SK-N-SH (cell line): ENCODE measurements at regions not wholly inside any gene's neighbourhood (a gene's known extent, or its start where the extent isn't known, plus 50 kb on each side); places are given as distances from the start of the nearest gene placed in this dataset.

Experiments used
- CTCF ChIA-PET: fragments of 300-600, 350-600 bp; formaldehyde crosslinking; extraction: SDS; loops from one replicate; lab custom pipeline; 2021; lab: Yijun Ruan, JAX
- POLR2A ChIA-PET: fragments of 350-600 bp; sonication (Branson Sonifier 250); formaldehyde crosslinking; extraction: SDS; loops from one replicate; lab custom pipeline; 2020; ENCODE audit warnings: antibody characterized with exemption, inconsistent platforms; lab: Yijun Ruan, JAX
- DNase-seq: peaks from one replicate; pipeline ENCODE4 v3.0.0; 2012
- H2AFZ ChIP-seq: fragments of 200-600 bp; sonication (generic); 2 replicates; pipeline ENCODE4 v1.8.1; 2016; ENCODE audit warnings: antibody characterized with exemption, mild to moderate bottlenecking, low read depth
- H3F3A ChIP-seq: fragments of 200-600 bp; sonication (generic); replicated peaks from 2 replicates; pipeline ENCODE3; 2016; ENCODE audit warnings: antibody characterized with exemption, mild to moderate bottlenecking; ENCODE audit not compliant: insufficient read depth
- H3K27ac ChIP-seq, 2 experiments: fragments of 200-500 bp in 1 of 2; fragments of 200-600 bp in 1 of 2; sonication (Bioruptor generic) in 1 of 2; sonication (generic), shearing (Covaris generic) in 1 of 2; 2 replicates each; pipeline versions ENCODE4 v1.5.1 to v1.6.1; 2014 to 2016; ENCODE audit warnings: low read depth in 2 of 2, inconsistent platforms in 1 of 2, low read length in 1 of 2, mild to moderate bottlenecking in 1 of 2, mixed read lengths in 1 of 2
- H3K27me3 ChIP-seq: fragments of 200-600 bp; sonication (generic), shearing (Covaris generic); 2 replicates; pipeline ENCODE4 v1.6.1; 2016; ENCODE audit warnings: mixed run types; ENCODE audit not compliant: insufficient read depth
- H3K36me3 ChIP-seq, 2 experiments: fragments of 200-500 bp in 1 of 2; fragments of 200-600 bp in 1 of 2; sonication (Bioruptor generic) in 1 of 2; sonication (generic) in 1 of 2; replicated peaks in 1 of 2; 2 replicates each; pipeline versions ENCODE3 to v1.5.1; 2014 to 2016; ENCODE audit warnings: low read length in 1 of 2, mild to moderate bottlenecking in 1 of 2; ENCODE audit not compliant: insufficient read depth in 2 of 2, control insufficient read depth in 1 of 2
- H3K4me1 ChIP-seq, 2 experiments: fragments of 200-500 bp in 1 of 2; fragments of 200-600 bp in 1 of 2; sonication (Bioruptor generic) in 1 of 2; sonication (generic), shearing (Covaris generic) in 1 of 2; 2 replicates each; pipeline versions ENCODE4 v1.5.1 to v1.6.1; 2014 to 2016; ENCODE audit warnings: low read depth in 1 of 2, low read length in 1 of 2, mixed run types in 1 of 2; ENCODE audit not compliant: insufficient read depth in 2 of 2, control insufficient read depth in 1 of 2
- H3K4me2 ChIP-seq: fragments of 200-600 bp; sonication (generic), shearing (Covaris generic); 2 replicates; pipeline ENCODE4 v1.6.1; 2017; ENCODE audit warnings: mixed run types
- H3K4me3 ChIP-seq, 2 experiments: fragments of 200-500 bp in 1 of 2; fragments of 200-600 bp in 1 of 2; sonication (Bioruptor generic) in 1 of 2; sonication (generic), shearing (Covaris generic) in 1 of 2; 2 replicates each; pipeline versions ENCODE4 v1.5.1 to v1.8.1; 2014 to 2016; ENCODE audit warnings: low read depth in 2 of 2, inconsistent platforms in 1 of 2, low read length in 1 of 2, mild to moderate bottlenecking in 1 of 2, mixed read lengths in 1 of 2, moderate library complexity in 1 of 2
- H3K79me2 ChIP-seq: fragments of 200-600 bp; sonication (generic); 2 replicates; pipeline ENCODE4 v1.8.1; 2017; ENCODE audit warnings: mild to moderate bottlenecking; ENCODE audit not compliant: insufficient read depth
- H3K9ac ChIP-seq: fragments of 200-600 bp; sonication (generic); 2 replicates; pipeline ENCODE4 v1.6.1; 2017; ENCODE audit warnings: mixed run types
- H3K9me2 ChIP-seq: fragments of 200-600 bp; sonication (generic); 2 replicates; pipeline ENCODE4 v1.6.1; 2017; ENCODE audit warnings: mixed run types
- H3K9me3 ChIP-seq: fragments of 200-600 bp; sonication (generic); 2 replicates; pipeline ENCODE4 v1.6.1; 2017; ENCODE audit warnings: mixed run types, mild to moderate bottlenecking, moderate library complexity
- H4K20me1 ChIP-seq: fragments of 200-600 bp; sonication (generic); 2 replicates; pipeline ENCODE4 v1.6.1; 2017; ENCODE audit warnings: mild to moderate bottlenecking, mixed run types; ENCODE audit not compliant: insufficient read depth
- ELF1 ChIP-seq: IDR thresholded peaks from 2 replicates; pipeline ENCODE4 v1.4.0; 2012
- FOSL2 ChIP-seq: IDR thresholded peaks from 2 replicates; pipeline ENCODE4 v1.4.0; 2012; ENCODE audit warnings: low read depth, mild to moderate bottlenecking, moderate library complexity, borderline replicate concordance
- FOXJ3 ChIP-seq: sonication (generic); formaldehyde crosslinking; IDR thresholded peaks from 2 replicates; pipeline ENCODE4 v1.5.1; 2020; ENCODE audit warnings: mild to moderate bottlenecking, missing genetic modification reagents
- GABPA ChIP-seq: IDR thresholded peaks from 2 replicates; pipeline ENCODE4 v1.4.0; 2012; ENCODE audit warnings: low read depth, mild to moderate bottlenecking
- GATA2 ChIP-seq: sonication (generic); formaldehyde crosslinking; IDR thresholded peaks from 2 replicates; pipeline ENCODE4 v1.5.0; 2020; ENCODE audit warnings: mild to moderate bottlenecking, missing genetic modification reagents
- IRF3 ChIP-seq: fragments of 150-350 bp; IDR thresholded peaks from 2 replicates; pipeline ENCODE4 v1.6.1; 2016; ENCODE audit warnings: mild to moderate bottlenecking, low read depth, low read length
- MAX ChIP-seq: IDR thresholded peaks from 2 replicates; pipeline ENCODE4 v1.4.0; 2012; ENCODE audit warnings: low read depth
- MEF2A ChIP-seq: IDR thresholded peaks from 2 replicates; pipeline ENCODE4 v1.4.0; 2012; ENCODE audit warnings: low read depth, borderline replicate concordance
- MXI1 ChIP-seq: IDR thresholded peaks from 2 replicates; pipeline ENCODE4 v1.6.1; 2012; ENCODE audit warnings: mild to moderate bottlenecking, low read depth, low read length, improper control_type of control experiment
- NFIC ChIP-seq: IDR thresholded peaks from 2 replicates; pipeline ENCODE4 v1.4.0; 2012; ENCODE audit warnings: borderline replicate concordance
- PBX3 ChIP-seq: IDR thresholded peaks from 2 replicates; pipeline ENCODE4; 2012
- RAD21 ChIP-seq: IDR thresholded peaks from 2 replicates; pipeline ENCODE4 v1.6.1; 2012; ENCODE audit warnings: mild to moderate bottlenecking, low read length
- REST ChIP-seq: IDR thresholded peaks from 2 replicates; pipeline ENCODE4 v1.6.1; 2012; ENCODE audit warnings: mild to moderate bottlenecking, low read depth, low read length, moderate library complexity
- RXRA ChIP-seq: IDR thresholded peaks from 2 replicates; pipeline ENCODE4 v1.4.0; 2012; ENCODE audit warnings: low read depth, mild to moderate bottlenecking, borderline replicate concordance
- SIN3A ChIP-seq: IDR thresholded peaks from 2 replicates; pipeline ENCODE4 v1.6.1; 2012; ENCODE audit warnings: low read depth, mild to moderate bottlenecking, low read length, moderate library complexity, borderline replicate concordance
- TAF1 ChIP-seq: IDR thresholded peaks from 2 replicates; pipeline ENCODE4 v1.6.1; 2012; ENCODE audit warnings: low read depth, mild to moderate bottlenecking, low read length, moderate library complexity, borderline replicate concordance
- TCF12 ChIP-seq: IDR thresholded peaks from 2 replicates; pipeline ENCODE4 v1.4.0; 2012
- ZBTB33 ChIP-seq: IDR thresholded peaks from 2 replicates; pipeline ENCODE4 v1.4.0; 2012; ENCODE audit warnings: low read depth, borderline replicate concordance
- WGBS: methylation state at CpG from one replicate; pipeline ENCODE4 v1.1.6; 2017; ENCODE audit warnings: low lambda C conversion rate; 5-methylcytosine and 5-hydroxymethylcytosine counted together

GRCh38 chr15:35679186-35679585 lies 133.2 kb upstream of the DPH6 start:
- no peak for TF ChIP-seq TAF1
- TF ChIP-seq PBX3, result no peak
- no peak for TF ChIP-seq RXRA
- TF ChIP-seq MXI1, result no peak
- no peak for TF ChIP-seq NFIC
- no peak for TF ChIP-seq MAX
- no peak for TF ChIP-seq TCF12
- TF ChIP-seq ZBTB33, result no peak
- no peak for TF ChIP-seq REST
- no peak for TF ChIP-seq RAD21
- no peak for TF ChIP-seq GABPA
- TF ChIP-seq IRF3, result no peak
- no peak for TF ChIP-seq MEF2A
- TF ChIP-seq ELF1, result no peak
- TF ChIP-seq FOSL2, result no peak
- TF ChIP-seq GATA2 (CRISPR knock-in tag), result no peak
- TF ChIP-seq FOXJ3, result no peak
- TF ChIP-seq SIN3A, result no peak
- TF ChIP-seq, all 33 proteins: peak for 0
- 88% methylated on average over 1 of the region's 1 CpG for WGBS
- no peaks in the 10 kb centered on the region for H3K27me3 ChIP-seq
- no peak overlapping the region for H3K4me3 ChIP-seq
- DNase-seq, result no peak
- H3K4me2 ChIP-seq, result no peak overlapping the region
- no peaks in the 10 kb centered on the region for H3K79me2 ChIP-seq
- no peaks in the 10 kb centered on the region for H3K36me3 ChIP-seq
- ChIA-PET CTCF (no interaction called here), POLR2A (no interaction called here)
- no peak overlapping the region; the same call in 1 of the 2 replicates for H2AFZ ChIP-seq
- H3K4me1 ChIP-seq, result peaks cover 6 to 13% of the 10 kb centered on the region in 2 experiments; a peak in 3 of 4 replicates
- no peak overlapping the region for H3K9ac ChIP-seq
- H3F3A ChIP-seq, result peaks cover 2% of the 10 kb centered on the region
- no peaks in the 10 kb centered on the region for H4K20me1 ChIP-seq
- H3K27ac ChIP-seq, result 0 out of 4 replicates have a peak overlapping the region, but pooled peaks of 1 of the 2 experiments have one; percentile 22
- no peaks in the 10 kb centered on the region for H3K9me2 ChIP-seq
- H3K9me3 ChIP-seq, result no peaks in the 10 kb centered on the region
